CD14-positive monocyte (primary cell): ENCODE measurements at regions not wholly inside any gene's neighbourhood (a gene's known extent, or its start where the extent isn't known, plus 50 kb on each side); places are given as distances from the start of the nearest gene placed in this dataset.

Experiments
- DNase-seq, 3 donors: peaks; one replicate each; pipeline ENCODE4 v3.0.0-alpha.2; 2011 to 2022
- H2AFZ ChIP-seq: 2 replicates; pipeline ENCODE4 v1.6.0; 2012; ENCODE audit warnings: mild to moderate bottlenecking, low read depth, low read length, inconsistent platforms; ENCODE audit not compliant: insufficient read depth, poor library complexity, severe bottlenecking
- H3K27ac ChIP-seq, 2 donors: 1 replicate in 1 of 2; 2 replicates in 1 of 2; pipeline ENCODE4 v1.5.1; 2012 to 2013; ENCODE audit warnings: low read length in 2 of 2, control low read depth in 1 of 2, inconsistent platforms in 1 of 2, low read depth in 1 of 2, mild to moderate bottlenecking in 1 of 2
- H3K27me3 ChIP-seq, 2 donors: one replicate each; pipeline versions ENCODE4 v1.6.0 to v1.6.1; 2011 to 2013; ENCODE audit warnings: low read length in 2 of 2; ENCODE audit not compliant: control insufficient read depth in 2 of 2, insufficient read depth in 2 of 2
- H3K36me3 ChIP-seq, 2 donors: replicated peaks in 1 of 2; 1 replicate in 1 of 2; 2 replicates in 1 of 2; pipeline versions ENCODE4 v1.5.1 to v1.6.1; 2012 to 2013; ENCODE audit warnings: low read length in 2 of 2, control low read depth in 1 of 2, inconsistent platforms in 1 of 2, mild to moderate bottlenecking in 1 of 2; ENCODE audit not compliant: insufficient read depth in 2 of 2, control insufficient read depth in 1 of 2
- H3K4me1 ChIP-seq, 2 donors: 1 replicate in 1 of 2; 2 replicates in 1 of 2; pipeline versions ENCODE4 v1.5.1 to v1.6.1; 2012 to 2013; ENCODE audit warnings: low read length in 2 of 2, control low read depth in 1 of 2, inconsistent platforms in 1 of 2, mild to moderate bottlenecking in 1 of 2, moderate library complexity in 1 of 2; ENCODE audit not compliant: insufficient read depth in 2 of 2, control insufficient read depth in 1 of 2
- H3K4me2 ChIP-seq: replicated peaks from 2 replicates; pipeline ENCODE3; 2012; ENCODE audit warnings: low read length, moderate library complexity, mild to moderate bottlenecking; ENCODE audit not compliant: poor library complexity, severe bottlenecking; ENCODE audit errors: extremely low read depth
- H3K4me3 ChIP-seq, 3 experiments: fragments of 200-600 bp in 1 of 3; sonication (generic) in 1 of 3; replicated peaks in 1 of 3; 1 replicate in 2 of 3; 2 replicates in 1 of 3; pipeline ENCODE4 v1.5.1; 2011 to 2013; ENCODE audit warnings: low read length in 3 of 3, mild to moderate bottlenecking in 3 of 3, control low read depth in 2 of 3, low read depth in 2 of 3, inconsistent platforms in 1 of 3, moderate library complexity in 1 of 3
- H3K79me2 ChIP-seq: 2 replicates; pipeline ENCODE4 v1.6.0; 2012; ENCODE audit warnings: mild to moderate bottlenecking, control low read depth, inconsistent platforms, low read length, moderate library complexity; ENCODE audit not compliant: insufficient read depth
- H3K9ac ChIP-seq: 2 replicates; pipeline ENCODE4 v1.6.0; 2017; ENCODE audit warnings: low read length, mild to moderate bottlenecking; ENCODE audit not compliant: insufficient read depth, poor library complexity, severe bottlenecking
- H3K9me3 ChIP-seq, 2 donors: replicated peaks in 1 of 2; 1 replicate in 1 of 2; 2 replicates in 1 of 2; pipeline versions ENCODE4 v1.5.1 to v1.6.1; 2012 to 2013; ENCODE audit warnings: low read length in 2 of 2, control low read depth in 1 of 2; ENCODE audit not compliant: control insufficient read depth in 1 of 2, insufficient read depth in 1 of 2
- H4K20me1 ChIP-seq: 2 replicates; pipeline ENCODE4 v1.6.0; 2012; ENCODE audit warnings: mild to moderate bottlenecking, low read length, control low read depth, moderate library complexity; ENCODE audit not compliant: insufficient read depth
- H3K27ac Mint-ChIP-seq, 7 donors: one replicate each; pipeline ENCODE4 v1.8.0; 2020; ENCODE audit warnings: mild to moderate bottlenecking in 7 of 7, mixed read lengths in 7 of 7, moderate library complexity in 6 of 7, inconsistent platforms in 2 of 7
- H3K27me3 Mint-ChIP-seq, 3 donors: one replicate each; pipeline ENCODE4 v1.8.0; 2021 to 2022; ENCODE audit warnings: low read depth in 3 of 3, mild to moderate bottlenecking in 3 of 3, mixed read lengths in 3 of 3, moderate library complexity in 3 of 3, inconsistent platforms in 1 of 3
- H3K36me3 Mint-ChIP-seq, 2 donors: one replicate each; pipeline ENCODE4 v1.8.0; 2020; ENCODE audit warnings: mixed read lengths in 2 of 2, inconsistent platforms in 1 of 2, mild to moderate bottlenecking in 1 of 2
- H3K4me1 Mint-ChIP-seq: one replicate; pipeline ENCODE4 v1.8.0; 2020; ENCODE audit warnings: mild to moderate bottlenecking, mixed read lengths
- H3K4me3 Mint-ChIP-seq, 2 donors: one replicate each; pipeline ENCODE4 v1.8.0; 2020; ENCODE audit warnings: mild to moderate bottlenecking in 2 of 2, mixed read lengths in 2 of 2, moderate library complexity in 1 of 2
- H3K9me3 Mint-ChIP-seq, 7 donors: one replicate each; pipeline ENCODE4 v1.8.0; 2020 to 2022; ENCODE audit warnings: mixed read lengths in 7 of 7, mild to moderate bottlenecking in 6 of 7, moderate library complexity in 6 of 7, inconsistent platforms in 2 of 7
- WGBS: methylation state at CpG from one replicate; pipeline ENCODE4 v1.1.5; 2013; ENCODE audit warnings: missing lambda C conversion rate; ENCODE audit not compliant: insufficient coverage; 5-methylcytosine and 5-hydroxymethylcytosine counted together
- intact Hi-C, 2 donors: fragments of 100-400 bp; cut with micrococcal nuclease; formaldehyde crosslinking; loops; one replicate each; pipeline versions ENCODE4 v1.15.0 to v1.15.1; 2023
- TF ChIP-seq, protein P1 (sequence below): fragments of 200-600 bp; IDR thresholded peaks from one replicate; pipeline ENCODE4 v1.8.0; 2022; ENCODE audit warnings: antibody characterized with exemption, mild to moderate bottlenecking

DNA sequence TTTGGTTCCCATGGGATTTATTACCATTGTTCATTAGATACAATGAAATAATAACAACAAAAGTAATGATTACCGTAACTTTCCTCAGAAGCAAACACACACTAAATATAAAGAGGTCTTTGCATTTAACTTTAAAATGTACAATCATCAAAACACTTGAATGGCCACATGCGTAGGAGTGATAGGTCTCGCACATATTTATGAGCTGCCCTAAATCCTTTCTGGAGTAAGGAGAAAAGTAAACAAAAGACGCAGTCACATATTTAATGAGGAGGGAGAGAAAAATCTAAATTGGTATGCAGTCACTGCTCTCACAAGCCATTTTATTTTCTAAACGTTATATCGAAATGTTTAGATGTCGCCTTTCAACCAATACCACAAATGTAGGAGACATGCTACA is 129.4 kb upstream of the TCF21 start:
- H3K27me3 ChIP-seq, result no peaks in the 10 kb centered on the region
- intact Hi-C loops, result no loop called here
- no peaks in the 10 kb centered on the region for H3K9me3 ChIP-seq
- no peak for DNase-seq
- Mint-ChIP-seq H3K4me1 (no peaks in the 10 kb centered on the region), H3K36me3 (no peaks in the 10 kb centered on the region), H3K27me3 (peaks cover 0 to 11% (median 4%) of the 10 kb centered on the region in 3 donors), H3K9me3 (no peaks in the 10 kb centered on the region), H3K27ac (no peak overlapping the region), H3K4me3 (no peak overlapping the region)
- H4K20me1 ChIP-seq, result no peaks in the 10 kb centered on the region
- H3K4me1 ChIP-seq, result no peaks in the 10 kb centered on the region
- no CpG with 5 or more reads among the region's 7 CpGs for WGBS
- H3K4me2 ChIP-seq, result no peak overlapping the region
- no peak overlapping the region for H3K27ac ChIP-seq
- H3K9ac ChIP-seq, result no peak overlapping the region
- no peaks in the 10 kb centered on the region for H3K36me3 ChIP-seq
- H3K79me2 ChIP-seq, result no peaks in the 10 kb centered on the region
- TF ChIP-seq, protein P1, sequence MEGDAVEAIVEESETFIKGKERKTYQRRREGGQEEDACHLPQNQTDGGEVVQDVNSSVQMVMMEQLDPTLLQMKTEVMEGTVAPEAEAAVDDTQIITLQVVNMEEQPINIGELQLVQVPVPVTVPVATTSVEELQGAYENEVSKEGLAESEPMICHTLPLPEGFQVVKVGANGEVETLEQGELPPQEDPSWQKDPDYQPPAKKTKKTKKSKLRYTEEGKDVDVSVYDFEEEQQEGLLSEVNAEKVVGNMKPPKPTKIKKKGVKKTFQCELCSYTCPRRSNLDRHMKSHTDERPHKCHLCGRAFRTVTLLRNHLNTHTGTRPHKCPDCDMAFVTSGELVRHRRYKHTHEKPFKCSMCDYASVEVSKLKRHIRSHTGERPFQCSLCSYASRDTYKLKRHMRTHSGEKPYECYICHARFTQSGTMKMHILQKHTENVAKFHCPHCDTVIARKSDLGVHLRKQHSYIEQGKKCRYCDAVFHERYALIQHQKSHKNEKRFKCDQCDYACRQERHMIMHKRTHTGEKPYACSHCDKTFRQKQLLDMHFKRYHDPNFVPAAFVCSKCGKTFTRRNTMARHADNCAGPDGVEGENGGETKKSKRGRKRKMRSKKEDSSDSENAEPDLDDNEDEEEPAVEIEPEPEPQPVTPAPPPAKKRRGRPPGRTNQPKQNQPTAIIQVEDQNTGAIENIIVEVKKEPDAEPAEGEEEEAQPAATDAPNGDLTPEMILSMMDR, result no peak
- H3K4me3 ChIP-seq, result no peak overlapping the region
- no peak overlapping the region for H2AFZ ChIP-seq

DNA sequence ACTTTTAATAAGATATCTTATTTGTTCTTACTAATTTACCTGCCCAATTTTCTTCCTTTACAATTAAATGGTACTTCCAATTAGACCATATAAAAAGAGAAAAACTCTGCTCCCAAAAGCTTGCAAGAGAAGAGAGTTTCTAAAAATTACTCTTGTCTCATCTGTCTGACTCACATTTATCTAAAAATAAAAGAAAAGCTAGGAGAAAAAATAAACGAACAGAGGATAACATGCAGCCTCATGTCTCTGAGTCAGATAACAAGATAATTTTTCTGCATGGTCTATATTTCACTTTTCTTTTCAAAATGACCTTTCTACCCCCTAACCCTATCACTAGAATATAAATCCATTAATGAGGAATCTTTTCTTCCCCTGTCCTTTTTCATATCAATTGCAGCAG is 127.2 kb upstream of the TCF21 start:
- no peaks in the 10 kb centered on the region for H3K9me3 ChIP-seq
- no peak for DNase-seq
- no peak overlapping the region for H3K9ac ChIP-seq
- H2AFZ ChIP-seq, result no peak overlapping the region
- TF ChIP-seq, protein P1, result no peak
- no peak overlapping the region for H3K27ac Mint-ChIP-seq
- H3K4me3 Mint-ChIP-seq, result no peak overlapping the region
- no peaks in the 10 kb centered on the region for H3K4me1 Mint-ChIP-seq
- H3K27me3 Mint-ChIP-seq, result peaks cover 0 to 11% (median 4%) of the 10 kb centered on the region in 3 donors
- no CpG with 5 or more reads among the region's 1 CpG for WGBS
- intact Hi-C loops, result no loop called here
- H3K36me3 ChIP-seq, result no peaks in the 10 kb centered on the region
- H3K4me1 ChIP-seq, result no peaks in the 10 kb centered on the region
- no peak overlapping the region for H3K27ac ChIP-seq
- no peaks in the 10 kb centered on the region for H3K9me3 Mint-ChIP-seq
- H4K20me1 ChIP-seq, result no peaks in the 10 kb centered on the region
- H3K4me3 ChIP-seq, result no peak overlapping the region
- no peaks in the 10 kb centered on the region for H3K79me2 ChIP-seq
- H3K27me3 ChIP-seq, result no peaks in the 10 kb centered on the region
- H3K4me2 ChIP-seq, result no peak overlapping the region
- no peaks in the 10 kb centered on the region for H3K36me3 Mint-ChIP-seq
